HG03521 (cell line): ENCODE measurements at regions not wholly inside any gene's neighbourhood (a gene's known extent, or its start where the extent isn't known, plus 50 kb on each side); places are given as distances from the start of the nearest gene placed in this dataset.
"Not testable (repeated sequence)": the region's sequence is repeated elsewhere in the genome, so short reads cannot be mapped to it uniquely, and the experiment has no call there.

Source experiments
- ATAC-seq: cut with Tn5 transposase; IDR thresholded peaks from one replicate; pipeline ENCODE4 v1.9.1; 2021; ENCODE audit warnings: mild to moderate bottlenecking, moderate library complexity; ENCODE audit not compliant: unreplicated experiment

- ATAC-seq: no peak
Observed at GRCh38 chr21:27040738-27041469, 74.0 kb upstream of the ADAMTS5 start.

DNA sequence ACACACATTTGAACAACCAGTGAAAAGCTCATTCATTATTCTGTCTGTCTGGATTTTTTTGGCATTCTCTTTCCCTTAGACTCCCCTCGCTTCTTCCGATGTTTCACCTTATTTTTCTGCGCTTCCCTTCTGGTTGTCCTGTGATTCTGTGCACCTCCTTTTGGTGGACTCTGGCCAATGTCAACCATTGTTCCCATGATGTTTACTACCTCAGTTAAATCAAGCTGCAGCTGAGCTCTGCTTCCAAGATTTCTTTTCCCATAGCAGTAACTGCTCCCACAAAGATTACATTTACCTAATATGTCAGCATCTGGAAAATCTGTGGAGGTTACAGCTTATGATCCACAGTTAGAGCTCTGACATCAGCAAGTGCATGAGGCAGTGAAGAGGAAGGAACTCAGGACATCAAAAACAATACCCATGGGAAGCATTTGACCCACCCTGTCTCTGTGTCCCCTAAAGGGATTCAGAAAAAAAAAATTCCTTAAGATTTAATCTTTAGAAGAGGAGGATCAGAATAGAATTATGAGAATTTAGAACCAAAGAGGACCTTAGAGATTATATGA, 69.9 kb upstream of the ADAMTS5 start:
- ATAC-seq: no peak

- no peak for ATAC-seq
Observed at GRCh38 chr21:27035791-27036190, 68.9 kb upstream of the ADAMTS5 start.

DNA sequence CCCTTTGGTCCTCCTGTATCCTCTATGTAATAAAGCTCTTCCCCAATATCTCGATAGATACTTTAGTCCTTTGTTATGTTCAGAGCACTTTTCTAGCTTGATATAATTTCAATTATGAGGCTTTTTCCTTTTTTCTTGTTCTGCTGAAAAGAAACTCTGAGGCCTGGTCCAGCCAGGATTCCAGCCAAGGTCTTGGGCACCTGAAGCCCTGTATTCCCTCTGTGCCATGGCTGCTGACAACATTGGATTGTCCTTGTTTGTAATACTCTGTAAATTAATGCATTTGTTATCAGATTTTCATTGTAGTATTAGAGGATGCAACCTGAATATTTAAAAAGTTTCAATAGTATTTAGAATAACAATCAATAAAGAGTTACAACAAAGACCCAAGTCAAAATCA, 67.9 kb upstream of the ADAMTS5 start:
- no peak for ATAC-seq

- no peak for ATAC-seq
Observed at GRCh38 chr21:27033471-27033870, 66.6 kb upstream of the ADAMTS5 start.

DNA sequence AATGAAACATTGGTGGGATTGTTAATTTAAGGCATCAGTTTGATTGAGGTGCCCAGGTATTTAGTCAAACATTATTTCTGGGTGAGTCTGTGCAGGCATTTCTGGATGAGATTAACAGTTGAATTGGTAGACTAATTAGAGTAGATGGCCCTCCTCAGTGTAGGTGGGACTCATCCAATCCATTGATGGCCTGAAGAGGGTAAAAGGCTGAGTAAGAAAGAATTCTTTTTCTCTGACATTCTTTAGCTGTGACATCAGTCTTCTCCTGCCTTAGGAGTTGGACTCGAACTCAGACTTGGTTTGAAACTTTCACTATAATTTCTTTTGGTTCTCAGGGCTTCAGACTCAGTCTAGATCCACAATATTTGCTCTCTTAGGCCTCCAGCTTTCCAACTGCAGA, 59.6 kb upstream of the ADAMTS5 start:
- no peak for ATAC-seq

DNA sequence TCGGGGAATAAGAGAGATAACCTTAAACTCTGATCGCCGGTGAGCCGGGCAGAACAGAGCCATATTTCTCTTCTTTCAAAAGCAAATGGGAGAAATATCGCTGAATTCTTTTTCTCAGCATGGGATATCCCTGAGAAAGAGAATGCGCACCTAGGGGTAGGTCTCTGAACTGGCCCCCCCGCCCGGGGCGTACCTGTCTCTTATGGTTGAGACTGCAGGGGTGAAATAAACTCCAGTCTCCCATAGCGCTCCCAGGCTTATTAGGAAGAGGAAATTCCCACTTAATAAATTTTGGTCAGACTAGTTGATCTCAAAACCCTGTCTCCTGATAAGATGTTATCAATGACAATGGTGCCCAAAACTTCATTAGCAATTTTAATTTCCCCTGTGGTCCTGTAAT, 58.8 kb upstream of the ADAMTS5 start:
- not testable (repeated sequence) for ATAC-seq

GRCh38 chr21:27024971-27025370, 58.1 kb upstream of the ADAMTS5 start:
- no peak for ATAC-seq

DNA sequence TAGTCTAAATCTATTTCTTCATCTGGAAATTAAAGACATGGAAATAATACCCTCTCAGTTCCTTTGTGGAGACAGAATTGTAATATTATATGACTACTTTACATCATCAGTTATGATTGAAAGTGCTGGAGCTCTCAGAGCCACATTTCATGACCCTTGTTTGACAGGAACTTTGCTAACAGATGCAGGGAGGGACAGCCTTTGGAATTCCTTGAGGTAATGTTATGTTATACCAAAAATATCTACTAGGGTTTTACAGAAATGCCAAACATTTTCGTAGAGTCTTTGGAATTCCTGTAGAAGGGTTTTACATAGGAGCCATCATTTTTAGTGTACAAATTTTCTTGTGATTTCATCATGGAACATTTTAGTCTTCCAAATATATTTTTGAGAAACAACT, 57.4 kb upstream of the ADAMTS5 start:
- no peak for ATAC-seq

GRCh38 chr21:27023186-27023585, 56.3 kb upstream of the ADAMTS5 start:
- ATAC-seq: no peak

- ATAC-seq: no peak
Observed at GRCh38 chr21:27021801-27022200, 54.9 kb upstream of the ADAMTS5 start.

GRCh38 chr21:27021046-27021445, 54.2 kb upstream of the ADAMTS5 start:
- no peak for ATAC-seq

GRCh38 chr21:27017246-27017645, 50.4 kb upstream of the ADAMTS5 start:
- ATAC-seq: no peak
